Heart left ventricle (tissue), 13 donors: ENCODE measurements at regions not wholly inside any gene's neighbourhood (a gene's known extent, or its start where the extent isn't known, plus 50 kb on each side); places are given as distances from the start of the nearest gene placed in this dataset.

Experiments used
- CTCF ChIP-seq, 12 donors: fragments of 200-600 bp; sonication (generic) in 4 of 12; IDR thresholded peaks; one replicate each; pipeline versions ENCODE4 v1.5.0 to v1.8.0; 2018 to 2022; ENCODE audit warnings: antibody characterized with exemption in 12 of 12, mild to moderate bottlenecking in 5 of 12
- POLR2A ChIP-seq, 2 donors: fragments of 450-650 bp; IDR thresholded peaks; one replicate each; pipeline ENCODE4 v1.6.1; 2017; ENCODE audit warnings: antibody characterized with exemption in 2 of 2, mild to moderate bottlenecking in 2 of 2, moderate library complexity in 2 of 2
- donor health status: ischemic (EF 13 %, LVEDD 7.1; RV severe dilation, severe dysfunction).
- donor health status: DM: no; HTN: yes; CAD: no.
- donor health status: DM: no; HTN: no; CAD: no.
- donor health status: ischemic (EF 25% LVEDD 6.9; RV normal size, moderate dysfunction).
- donor health status: ischemic (EF 25% LVEDD 5.7; RV mildly dilated, moderate dysfunction).
- donor health status: ischemic (EF 35%, LVEDD 5.7; RV mildly dilated, moderate dysfunction).
- donor health status: nonischemic (EF 11% LVEDD 7.7; RV severe dilation, severe dysfunction).
- donor health status: DM: yes; HTN: yes; CAD: no.
- donor health status: PGD.
- donor health status: ischemic (EF 29% LVEDD 5.4; RV normal size, mild dysfunction).
- donor health status: nonischemic (EF 23%, LVEDD 6.1; RV moderate dilation, normal function).

GRCh38 chr18:75896865-75897264 lies 469.4 kb upstream of the SMIM21 start:
- TF ChIP-seq CTCF (IDR thresholded peaks at IDR 0.05) (no peak), POLR2A (IDR thresholded peaks at IDR 0.05) (no peak)
